HG03039 (cell line): ENCODE measurements at regions not wholly inside any gene's neighbourhood (a gene's known extent, or its start where the extent isn't known, plus 50 kb on each side); places are given as distances from the start of the nearest gene placed in this dataset.

Experiments used
- ATAC-seq: cut with Tn5 transposase; IDR thresholded peaks from one replicate; pipeline ENCODE4 v1.9.1; 2021; ENCODE audit warnings: mild to moderate bottlenecking, moderate library complexity; ENCODE audit not compliant: unreplicated experiment

DNA sequence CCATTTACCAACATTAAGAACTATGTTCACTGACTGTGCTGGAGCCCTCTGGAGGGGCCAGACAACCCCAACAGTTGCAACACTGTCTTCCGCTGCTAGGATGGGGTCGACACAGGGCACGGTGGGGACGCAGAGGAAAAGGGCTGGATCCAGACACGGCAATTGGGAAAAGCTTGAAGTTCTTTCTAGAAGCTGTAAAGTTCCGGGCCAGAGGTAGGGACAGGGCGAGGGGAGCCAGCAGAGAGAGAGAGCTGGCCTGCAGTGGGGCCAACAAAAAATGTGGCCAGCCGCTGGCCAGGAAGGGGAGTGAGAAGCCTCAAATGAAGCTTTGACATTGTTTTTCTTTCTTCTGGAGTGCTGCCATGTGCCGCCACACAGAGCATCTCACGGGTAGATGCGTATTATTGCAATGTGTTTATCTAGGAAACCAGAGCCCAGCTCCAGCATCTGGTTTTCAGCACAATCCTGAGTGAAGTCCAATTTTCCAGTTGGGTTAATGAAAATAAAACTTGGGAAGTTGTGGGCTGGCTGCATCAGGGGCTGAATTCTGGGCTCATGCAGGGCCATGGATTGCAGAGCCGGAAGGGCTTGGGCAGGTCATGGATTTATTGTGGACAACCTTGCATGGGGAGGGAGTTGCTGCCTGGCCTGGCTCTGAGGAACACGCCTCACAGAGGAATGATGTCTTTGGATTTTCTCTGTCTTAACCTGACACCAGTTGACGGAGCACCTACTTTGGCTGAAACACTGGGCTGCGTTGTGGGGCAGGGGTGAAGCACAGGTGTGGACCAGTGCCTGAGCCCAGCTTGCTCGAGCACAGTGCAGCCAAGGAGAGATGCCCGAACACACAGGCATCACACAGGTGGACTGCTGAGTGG is 67.6 kb upstream of the AMPD3 start:
- no peak for ATAC-seq

DNA sequence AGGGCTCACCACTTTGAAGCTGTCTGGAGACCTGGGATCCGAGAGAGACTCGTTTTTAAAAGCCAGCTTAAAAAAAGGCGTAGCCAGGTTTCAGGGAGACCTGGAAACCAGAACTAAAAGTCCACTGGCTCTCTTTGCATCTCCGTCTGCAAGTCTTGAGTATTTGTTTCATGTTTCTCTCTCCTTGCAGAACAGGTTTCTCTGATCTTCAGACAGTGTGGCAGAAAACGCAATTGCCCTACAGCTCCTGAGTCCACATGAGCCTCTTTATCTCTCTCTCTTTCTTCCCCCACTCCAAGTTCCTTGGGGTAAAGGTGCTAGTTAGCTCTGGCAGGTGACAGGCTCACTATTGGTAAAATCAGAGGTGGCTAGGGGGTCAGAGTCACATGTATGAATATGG is 67.0 kb upstream of the AMPD3 start:
- no peak for ATAC-seq

DNA sequence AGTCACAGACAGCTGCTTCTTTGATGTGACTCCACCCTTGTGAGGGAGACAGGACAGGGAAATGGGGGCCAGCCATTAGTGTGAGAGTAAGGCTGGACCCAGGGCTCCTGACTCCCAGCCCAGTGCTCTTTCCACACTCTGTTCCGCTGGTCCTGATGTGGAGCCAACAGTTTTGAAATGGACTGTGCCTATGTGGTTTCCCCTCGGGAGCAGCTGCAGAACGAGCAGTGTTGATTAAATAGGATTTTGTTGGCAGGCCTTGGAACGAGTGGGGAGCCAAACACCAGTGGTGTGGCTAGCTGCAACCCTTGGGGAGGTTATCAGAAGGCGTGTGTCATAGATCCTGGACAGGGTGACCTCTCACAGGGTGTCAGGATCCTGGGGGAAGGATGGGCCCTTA is 66.5 kb upstream of the AMPD3 start:
- no peak for ATAC-seq

DNA sequence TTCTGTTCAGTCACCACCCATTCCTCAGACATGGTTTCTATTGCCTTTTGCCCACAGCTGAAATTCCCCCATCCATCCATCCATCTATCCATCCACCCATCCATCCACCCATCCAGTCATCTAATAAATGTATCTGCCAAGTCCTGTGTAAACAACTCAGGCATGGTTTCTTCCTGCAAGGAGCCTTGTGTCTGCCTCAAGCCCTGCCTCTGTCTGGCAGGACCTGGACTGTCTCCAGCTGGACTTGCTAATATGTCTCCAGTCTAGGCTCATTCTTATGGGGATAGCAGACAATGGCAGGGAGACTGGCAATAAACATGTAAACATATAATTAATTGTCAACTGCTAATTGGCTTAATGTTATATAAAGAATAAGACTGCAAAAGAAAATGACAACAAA is 64.7 kb upstream of the AMPD3 start:
- ATAC-seq: no peak

DNA sequence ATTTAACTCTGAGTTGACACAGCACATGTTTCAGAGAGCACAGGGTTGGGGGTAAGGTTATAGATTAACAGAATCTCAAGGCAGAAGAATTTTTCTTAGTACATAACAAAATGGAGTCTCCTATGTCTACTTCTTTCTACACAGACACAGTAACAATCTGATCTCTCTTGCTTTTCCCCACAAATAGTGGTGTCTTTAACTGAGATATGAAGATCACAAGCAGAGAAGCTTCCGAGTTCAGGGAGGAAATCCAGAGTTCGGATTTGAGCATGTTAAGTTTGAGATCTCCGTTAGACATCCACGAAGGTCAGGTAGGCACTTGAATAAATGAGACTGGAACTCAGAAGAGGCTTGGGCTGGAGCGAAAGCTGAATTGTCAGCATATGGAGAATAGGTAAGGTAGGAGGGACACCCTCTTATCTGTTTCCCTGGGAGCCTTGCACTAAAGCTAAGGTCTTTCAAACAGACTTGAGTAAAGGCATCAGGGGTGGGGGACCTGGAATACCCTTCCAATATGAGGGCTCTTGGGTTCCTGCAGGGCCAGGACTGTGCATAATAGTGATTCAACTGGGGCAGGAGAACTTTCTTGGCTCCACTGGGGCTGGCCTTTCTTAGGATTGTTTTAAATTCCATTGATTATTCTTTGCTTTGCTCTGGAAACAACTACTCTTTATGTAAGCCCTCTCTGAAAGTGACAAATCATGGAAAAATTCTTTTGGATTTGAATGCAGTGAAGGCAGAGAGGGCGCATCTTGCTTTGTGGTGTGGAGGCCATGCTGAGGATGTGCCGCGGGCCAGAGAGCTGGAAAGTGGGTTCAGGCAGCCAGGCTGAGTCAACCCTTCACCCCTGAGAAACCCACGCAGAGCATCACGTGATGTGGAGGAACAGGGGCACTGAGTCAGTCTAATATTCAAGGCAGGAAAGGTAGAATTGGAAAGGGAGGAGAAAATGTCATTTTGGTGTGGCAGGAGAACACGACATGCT is 62.7 kb upstream of the AMPD3 start:
- no peak for ATAC-seq

DNA sequence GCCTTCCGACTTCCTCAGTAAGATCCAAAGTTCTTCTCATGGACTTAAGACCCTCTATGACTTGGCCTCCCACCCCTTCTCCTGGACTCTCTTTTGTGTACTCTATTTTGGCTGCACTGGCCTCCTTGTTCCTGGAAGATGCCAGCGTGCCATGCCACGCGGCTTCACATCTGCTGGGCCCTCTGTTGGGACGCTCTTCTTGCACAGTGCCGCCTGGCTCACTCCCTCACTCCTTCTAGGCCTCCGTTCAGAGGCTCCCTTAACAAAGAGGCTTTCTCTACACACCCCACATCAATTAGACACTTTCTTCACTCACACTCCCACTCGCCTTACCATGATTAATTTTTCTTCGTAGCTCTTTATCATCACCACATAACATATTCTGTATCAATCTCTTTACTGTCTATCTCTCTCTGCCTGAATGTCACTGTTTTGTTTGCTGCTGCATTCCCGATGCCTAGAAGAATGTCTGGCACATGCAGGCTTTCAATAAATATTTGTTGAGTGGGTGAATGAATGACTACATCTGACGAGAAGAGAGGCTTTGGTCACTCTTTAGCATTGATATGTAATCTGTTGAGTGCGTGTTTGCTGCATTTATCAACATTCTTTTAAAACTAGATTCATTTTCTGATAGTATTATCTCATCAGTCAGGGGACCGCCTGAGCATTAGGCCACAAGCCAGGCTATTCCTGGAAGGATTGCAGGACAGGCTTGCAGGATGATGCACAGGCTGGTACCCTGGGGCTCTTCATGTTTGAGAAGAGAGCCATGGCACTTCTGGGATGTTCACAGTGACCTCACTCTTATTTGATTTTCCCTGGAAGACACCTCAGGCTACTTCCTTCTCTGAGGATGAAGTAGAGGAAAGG is 60.6 kb upstream of the AMPD3 start:
- no peak for ATAC-seq

DNA sequence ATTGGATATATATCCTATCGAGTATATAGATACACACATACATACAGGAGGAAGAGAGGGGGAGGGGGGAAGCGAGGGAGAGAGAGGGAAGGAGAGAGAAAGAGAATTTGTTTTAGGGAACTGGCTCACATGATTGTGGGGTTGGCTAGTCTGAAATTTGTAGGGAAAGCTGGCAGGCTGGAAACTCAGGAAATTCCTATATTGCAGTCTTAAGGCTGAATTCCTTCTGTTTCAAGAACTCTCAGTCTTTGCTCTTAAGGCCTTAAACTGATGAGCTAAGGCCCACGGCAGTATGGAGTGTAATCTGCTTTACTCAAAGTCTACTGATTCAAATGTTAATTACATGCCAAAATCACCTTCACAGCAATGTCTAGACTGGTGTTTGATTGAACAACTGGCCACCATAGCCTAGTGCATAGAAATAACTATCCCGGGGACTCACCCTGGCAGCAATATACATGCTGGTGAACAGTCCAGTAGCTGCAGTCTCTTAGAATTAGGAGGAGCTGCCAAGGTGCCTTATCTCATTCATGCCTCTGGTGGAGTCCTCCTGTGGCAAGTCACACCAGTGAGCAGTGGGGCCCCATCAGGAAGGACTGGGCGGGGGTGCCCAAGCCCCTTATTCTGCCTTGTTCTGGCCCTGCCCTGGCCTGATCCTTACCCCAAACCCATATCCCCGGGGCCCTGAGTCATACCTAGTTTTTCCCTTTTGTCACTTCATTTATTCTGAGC is 59.7 kb upstream of the AMPD3 start:
- no peak for ATAC-seq

DNA sequence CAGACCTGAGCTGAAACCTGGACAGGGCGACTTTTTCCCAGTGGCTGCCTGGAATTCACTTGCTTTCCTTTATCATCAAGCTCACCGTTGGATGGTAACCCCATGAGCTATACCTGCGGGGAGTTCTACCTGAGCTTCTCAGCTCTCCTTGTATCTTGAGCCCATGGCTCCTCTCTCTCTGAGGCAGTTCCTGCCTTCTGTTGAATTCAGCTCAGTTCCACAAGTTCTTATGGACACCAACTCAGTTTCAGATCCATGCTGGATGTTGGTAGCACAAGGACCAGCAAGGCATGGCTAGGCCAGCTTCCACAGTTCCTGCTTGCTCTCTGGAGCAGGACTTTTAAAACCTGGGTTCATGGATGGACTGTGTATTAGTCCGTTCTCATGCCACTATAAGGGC is 58.3 kb upstream of the AMPD3 start:
- ATAC-seq: no peak

DNA sequence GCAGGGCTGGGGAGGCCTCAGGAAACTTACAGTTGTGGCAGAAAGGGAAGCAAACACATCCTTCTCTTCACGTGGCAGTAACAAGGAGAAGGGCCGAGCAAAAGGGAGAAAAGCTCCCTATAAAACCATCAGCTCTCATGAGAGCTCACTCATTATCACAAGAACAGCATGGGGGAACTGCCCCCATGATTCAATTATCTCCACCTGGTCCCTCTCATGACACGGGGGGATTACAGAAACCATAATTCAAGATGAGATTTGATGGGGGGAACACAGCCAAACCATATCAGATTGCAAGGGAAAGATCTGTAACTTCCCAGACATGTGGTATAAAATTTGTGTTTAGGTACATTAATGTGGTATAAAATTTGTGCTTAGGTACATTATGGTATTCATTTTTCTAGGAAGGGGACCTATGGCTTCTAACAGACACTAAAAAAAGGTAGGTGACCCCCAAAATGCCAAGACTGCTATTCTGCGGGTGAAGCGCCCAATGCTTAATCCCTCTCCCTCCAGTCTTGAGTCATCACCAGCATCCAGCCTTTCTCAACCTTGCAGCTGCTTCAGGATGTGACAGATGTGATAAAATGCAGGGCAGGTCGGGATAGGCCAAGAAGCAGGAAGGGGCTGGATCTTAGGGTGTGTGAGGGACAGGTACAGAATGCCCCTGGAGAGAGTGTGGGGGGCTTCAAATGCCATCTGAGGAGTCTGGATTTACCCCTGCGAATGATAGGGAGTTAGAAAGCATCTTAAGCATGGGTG is 57.7 kb upstream of the AMPD3 start:
- ATAC-seq: no peak

DNA sequence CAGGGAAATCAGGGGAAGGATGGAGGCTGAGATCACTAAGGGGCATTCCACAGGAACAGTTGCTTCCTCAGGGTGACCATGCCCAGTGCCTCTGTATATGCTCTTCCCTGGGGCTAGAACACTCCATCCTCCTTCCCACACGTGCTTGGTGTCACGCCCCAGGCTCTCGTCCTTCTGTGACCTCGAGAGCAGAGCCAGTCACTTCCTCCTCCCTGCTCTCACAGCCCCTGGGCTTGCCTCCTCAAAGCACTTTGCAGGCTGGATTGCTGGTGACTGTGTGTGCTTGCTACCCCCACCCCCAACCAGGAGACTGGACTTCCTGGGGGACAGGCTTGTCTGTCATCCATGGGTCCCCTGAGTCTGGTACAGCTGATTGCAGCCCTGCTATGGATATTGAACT is 56.5 kb upstream of the AMPD3 start:
- ATAC-seq: no peak

DNA sequence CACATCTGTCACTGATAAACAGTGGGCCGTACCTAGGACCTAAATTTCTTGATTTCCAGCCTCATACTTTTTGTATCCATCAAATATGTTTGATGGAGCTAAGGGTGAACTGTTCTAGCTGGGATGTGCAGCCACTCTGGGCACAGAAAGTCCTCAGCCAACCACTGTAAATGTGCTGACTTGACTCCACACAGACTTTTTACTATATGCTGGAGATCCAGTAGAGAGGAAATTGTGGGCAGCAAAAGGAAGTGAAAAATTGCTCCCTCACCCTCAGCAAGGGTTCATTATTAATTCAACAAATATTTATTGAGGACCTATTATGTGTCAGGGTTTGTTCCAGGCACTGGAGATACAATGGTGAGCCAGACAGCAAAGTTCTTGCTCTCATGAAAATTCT is 54.2 kb upstream of the AMPD3 start:
- no peak for ATAC-seq

DNA sequence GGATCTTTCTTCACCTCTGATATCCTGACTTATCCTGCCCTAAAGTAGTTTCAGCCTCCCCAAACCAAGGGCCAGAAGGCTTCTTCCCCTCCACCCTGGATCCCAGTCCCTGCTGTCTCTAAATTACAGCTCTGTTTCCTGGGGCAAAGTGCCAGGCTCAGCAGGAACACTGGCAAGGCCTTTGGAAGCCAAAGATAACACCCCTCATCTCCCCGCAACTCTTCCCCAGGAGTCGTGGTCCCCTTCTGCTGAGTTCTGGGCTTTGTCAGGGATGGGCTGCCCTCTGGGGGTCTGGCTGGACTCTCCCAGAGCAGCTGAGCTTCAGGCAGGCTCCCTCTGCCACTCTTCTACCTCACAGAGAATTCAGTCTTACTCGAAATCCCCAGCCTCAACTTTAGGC is 53.8 kb upstream of the AMPD3 start:
- no peak for ATAC-seq

DNA sequence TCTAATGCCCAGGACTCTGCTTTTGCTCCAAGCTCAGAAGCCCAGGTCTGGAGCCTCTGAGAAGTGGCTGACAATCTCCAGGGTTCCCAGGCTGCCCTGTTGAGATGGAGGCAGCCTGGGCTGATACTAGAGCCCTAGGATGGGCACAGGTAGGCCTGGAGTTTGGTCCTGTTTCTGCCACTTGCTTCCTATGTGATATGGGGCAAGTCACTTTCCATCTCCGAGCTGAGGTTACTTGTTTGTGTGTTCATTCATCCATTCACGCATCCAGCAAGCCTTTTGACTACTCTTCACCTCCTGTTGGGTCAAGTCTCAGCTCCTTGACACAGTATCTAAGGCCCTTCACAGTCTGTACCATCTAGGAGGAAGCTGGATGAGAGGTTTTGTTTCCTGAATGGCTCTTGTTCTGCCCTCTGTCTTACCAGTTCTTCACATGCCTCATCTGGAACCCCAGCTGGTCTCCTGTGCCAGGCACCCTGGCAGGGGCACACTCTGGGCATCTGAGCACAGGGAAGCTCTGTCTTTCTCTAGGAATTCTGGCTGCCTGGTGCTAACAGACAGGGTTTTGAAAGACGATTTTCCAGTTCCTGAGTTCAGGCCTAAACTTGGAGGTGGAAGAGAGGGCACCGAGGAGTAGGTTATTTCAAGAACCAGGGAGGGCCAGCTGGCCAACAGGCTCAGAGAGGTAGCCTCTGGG is 53.2 kb upstream of the AMPD3 start:
- no peak for ATAC-seq
